ENCODE measurements at regions not wholly inside any gene's neighbourhood (a gene's known extent, or its start where the extent isn't known, plus 50 kb on each side); places are given as distances from the start of the nearest gene placed in this dataset.

DNA sequence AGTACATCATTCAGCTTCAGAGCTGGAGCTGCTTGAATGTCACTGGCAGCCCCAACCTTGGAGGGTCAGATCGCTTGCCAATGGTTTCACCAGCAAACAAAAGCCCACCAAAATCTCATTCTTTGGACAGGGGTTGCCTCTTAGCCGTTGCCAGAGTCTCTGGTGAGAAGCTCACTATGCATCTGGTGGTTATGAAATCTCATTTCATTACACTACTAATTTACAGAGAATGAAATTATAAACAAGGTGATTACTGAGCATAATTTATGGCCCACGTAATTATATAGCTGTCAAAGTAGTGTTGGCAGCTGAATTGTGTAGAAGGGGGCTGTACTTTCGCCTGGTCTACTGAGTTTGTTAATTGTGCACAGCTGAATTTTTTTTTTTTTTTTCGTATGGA is 688.9 kb upstream of the KIF2B start:
- TF ChIP-seq, protein P1, sequence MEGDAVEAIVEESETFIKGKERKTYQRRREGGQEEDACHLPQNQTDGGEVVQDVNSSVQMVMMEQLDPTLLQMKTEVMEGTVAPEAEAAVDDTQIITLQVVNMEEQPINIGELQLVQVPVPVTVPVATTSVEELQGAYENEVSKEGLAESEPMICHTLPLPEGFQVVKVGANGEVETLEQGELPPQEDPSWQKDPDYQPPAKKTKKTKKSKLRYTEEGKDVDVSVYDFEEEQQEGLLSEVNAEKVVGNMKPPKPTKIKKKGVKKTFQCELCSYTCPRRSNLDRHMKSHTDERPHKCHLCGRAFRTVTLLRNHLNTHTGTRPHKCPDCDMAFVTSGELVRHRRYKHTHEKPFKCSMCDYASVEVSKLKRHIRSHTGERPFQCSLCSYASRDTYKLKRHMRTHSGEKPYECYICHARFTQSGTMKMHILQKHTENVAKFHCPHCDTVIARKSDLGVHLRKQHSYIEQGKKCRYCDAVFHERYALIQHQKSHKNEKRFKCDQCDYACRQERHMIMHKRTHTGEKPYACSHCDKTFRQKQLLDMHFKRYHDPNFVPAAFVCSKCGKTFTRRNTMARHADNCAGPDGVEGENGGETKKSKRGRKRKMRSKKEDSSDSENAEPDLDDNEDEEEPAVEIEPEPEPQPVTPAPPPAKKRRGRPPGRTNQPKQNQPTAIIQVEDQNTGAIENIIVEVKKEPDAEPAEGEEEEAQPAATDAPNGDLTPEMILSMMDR (IDR thresholded peaks at IDR 0.05) = no peak
- TF ChIP-seq FOSL2 (IDR thresholded peaks at IDR 0.05; ENCODE audit: borderline replicate concordance, low read depth) = no peak
- no peak for TF ChIP-seq TEAD4 (IDR thresholded peaks at IDR 0.05; ENCODE audit: borderline replicate concordance, insufficient read depth)
- TF ChIP-seq FOXM1 (IDR thresholded peaks at IDR 0.05; ENCODE audit: low read depth) = no peak
- TF ChIP-seq EZH2phosphoT487 (IDR thresholded peaks at IDR 0.05; ENCODE audit: borderline replicate concordance, low read depth) = no peak
- TF ChIP-seq TAF1 (IDR thresholded peaks at IDR 0.05; ENCODE audit: borderline replicate concordance, low read depth, low read length) = no peak
- TF ChIP-seq EP300 (IDR thresholded peaks at IDR 0.05; ENCODE audit: borderline replicate concordance in 1 of 2, low read depth in 1 of 2, low read length in 1 of 2) = no peak
